H1 (cell line): ENCODE measurements at regions not wholly inside any gene's neighbourhood (a gene's known extent, or its start where the extent isn't known, plus 50 kb on each side); places are given as distances from the start of the nearest gene placed in this dataset.

Experiments
- CHD2 ChIP-seq: IDR thresholded peaks from 2 replicates; pipeline ENCODE4 v1.6.1; 2012; ENCODE audit warnings: low read length, improper control_type of control experiment
- CREB1 ChIP-seq: IDR thresholded peaks from 2 replicates; pipeline ENCODE4 v1.6.1; 2012; ENCODE audit warnings: inconsistent platforms
- CTCF ChIP-seq, 3 experiments: IDR thresholded peaks; 1 replicate in 2 of 3; 2 replicates in 1 of 3; pipeline versions ENCODE4 v1.5.1 to v1.6.1; 2011; ENCODE audit warnings: low read length in 3 of 3, mild to moderate bottlenecking in 3 of 3, inconsistent platforms in 2 of 3, low read depth in 1 of 3, moderate library complexity in 1 of 3; ENCODE audit not compliant: insufficient read depth in 1 of 3; ENCODE audit errors: control extremely low read depth in 1 of 3
- EZH2 ChIP-seq: fragments of 200-600 bp; sonication (generic); IDR thresholded peaks from 2 replicates; pipeline ENCODE4 v1.7.1; 2012; ENCODE audit warnings: low read depth, mild to moderate bottlenecking, moderate library complexity, low read length, inconsistent platforms; ENCODE audit not compliant: severe bottlenecking
- GABPA ChIP-seq: IDR thresholded peaks from 2 replicates; pipeline ENCODE4 v1.6.1; 2011; ENCODE audit warnings: mild to moderate bottlenecking, low read length, moderate library complexity, borderline replicate concordance; ENCODE audit not compliant: insufficient read depth
- JUND ChIP-seq: IDR thresholded peaks from 2 replicates; pipeline ENCODE4 v1.6.1; 2011; ENCODE audit warnings: mild to moderate bottlenecking, improper control_type of control experiment, low read length
- POLR2A ChIP-seq, 2 experiments: IDR thresholded peaks; 1 replicate in 1 of 2; 2 replicates in 1 of 2; pipeline ENCODE4 v1.6.1; 2011; ENCODE audit warnings: low read depth in 2 of 2, low read length in 2 of 2, mild to moderate bottlenecking in 2 of 2; ENCODE audit errors: control extremely low read depth in 1 of 2
- RFX5 ChIP-seq: IDR thresholded peaks from 2 replicates; pipeline ENCODE4 v1.6.1; 2011; ENCODE audit warnings: low read depth, low read length, improper control_type of control experiment, borderline replicate concordance
- SIRT6 ChIP-seq: IDR thresholded peaks from one replicate; pipeline ENCODE4 v1.7.1; 2012; ENCODE audit warnings: low read length, inconsistent platforms
- SIX5 ChIP-seq: IDR thresholded peaks from 2 replicates; pipeline ENCODE4 v1.6.1; 2011; ENCODE audit warnings: mild to moderate bottlenecking, low read depth, low read length
- SP1 ChIP-seq: IDR thresholded peaks from 2 replicates; pipeline ENCODE4 v1.6.1; 2011; ENCODE audit warnings: low read depth, low read length
- ZNF274 ChIP-seq: IDR thresholded peaks from 2 replicates; pipeline ENCODE4 v1.7.0; 2012; ENCODE audit warnings: low read length, borderline replicate concordance; ENCODE audit errors: extremely low read depth
- TF ChIP-seq, protein P1 (sequence below): IDR thresholded peaks from 2 replicates; pipeline ENCODE4 v1.6.1; 2011; ENCODE audit warnings: low read length, improper control_type of control experiment
- TF ChIP-seq, protein P2 (sequence below): IDR thresholded peaks from 2 replicates; pipeline ENCODE4 v1.6.1; 2012; ENCODE audit warnings: inconsistent platforms

DNA sequence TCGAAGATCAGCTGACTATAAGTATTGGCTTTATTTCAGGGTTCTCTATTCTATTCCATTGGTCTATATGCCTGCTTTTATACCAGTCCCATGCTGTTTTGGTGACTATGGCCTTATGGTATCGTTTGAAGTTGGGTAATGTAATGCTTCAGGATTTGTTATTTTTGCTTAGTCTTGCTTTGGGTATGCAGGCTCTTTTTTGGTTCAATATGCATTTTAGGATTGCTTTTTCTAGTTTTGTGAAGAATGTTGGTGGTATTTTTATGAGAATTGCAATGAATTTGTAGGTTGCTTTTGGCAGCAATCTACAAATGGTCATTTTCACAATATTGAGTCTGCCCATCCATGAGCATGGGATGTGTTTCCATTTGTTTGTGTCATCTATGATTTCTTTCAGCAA lies 951.9 kb upstream of the SLITRK1 start:
- TF ChIP-seq CREB1: no peak
- TF ChIP-seq POLR2A (IDR thresholded peaks at IDR 0.05; ENCODE audit: control extremely low read depth in 1 of 2, low read depth in 2 of 2, low read length in 2 of 2): no peak
- TF ChIP-seq CTCF (IDR thresholded peaks at IDR 0.05; ENCODE audit: control extremely low read depth in 1 of 3, insufficient read depth in 1 of 3, low read depth in 1 of 3, low read length in 3 of 3): no peak
- TF ChIP-seq SIRT6: no peak
- no peak for TF ChIP-seq ZNF274
- no peak for TF ChIP-seq RFX5
- TF ChIP-seq, protein P1, sequence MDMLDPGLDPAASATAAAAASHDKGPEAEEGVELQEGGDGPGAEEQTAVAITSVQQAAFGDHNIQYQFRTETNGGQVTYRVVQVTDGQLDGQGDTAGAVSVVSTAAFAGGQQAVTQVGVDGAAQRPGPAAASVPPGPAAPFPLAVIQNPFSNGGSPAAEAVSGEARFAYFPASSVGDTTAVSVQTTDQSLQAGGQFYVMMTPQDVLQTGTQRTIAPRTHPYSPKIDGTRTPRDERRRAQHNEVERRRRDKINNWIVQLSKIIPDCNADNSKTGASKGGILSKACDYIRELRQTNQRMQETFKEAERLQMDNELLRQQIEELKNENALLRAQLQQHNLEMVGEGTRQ: no peak
- no peak for TF ChIP-seq CHD2
- no peak for TF ChIP-seq SP1
- no peak for TF ChIP-seq GABPA
- TF ChIP-seq, protein P2, sequence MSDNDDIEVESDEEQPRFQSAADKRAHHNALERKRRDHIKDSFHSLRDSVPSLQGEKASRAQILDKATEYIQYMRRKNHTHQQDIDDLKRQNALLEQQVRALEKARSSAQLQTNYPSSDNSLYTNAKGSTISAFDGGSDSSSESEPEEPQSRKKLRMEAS: no peak
- no peak for TF ChIP-seq SIX5
- TF ChIP-seq EZH2: no peak
- TF ChIP-seq JUND: no peak
